Putamen (tissue), 1 donor: ENCODE measurements at regions not wholly inside any gene's neighbourhood (a gene's known extent, or its start where the extent isn't known, plus 50 kb on each side); places are given as distances from the start of the nearest gene placed in this dataset.
A peak's percentile ranks its signal among the peaks of the same experiment; 100 is the strongest.

Source experiments
- DNase-seq: peaks from one replicate; pipeline ENCODE4 v3.0.0-alpha.2; 2016; ENCODE audit warnings: low spot score

DNA sequence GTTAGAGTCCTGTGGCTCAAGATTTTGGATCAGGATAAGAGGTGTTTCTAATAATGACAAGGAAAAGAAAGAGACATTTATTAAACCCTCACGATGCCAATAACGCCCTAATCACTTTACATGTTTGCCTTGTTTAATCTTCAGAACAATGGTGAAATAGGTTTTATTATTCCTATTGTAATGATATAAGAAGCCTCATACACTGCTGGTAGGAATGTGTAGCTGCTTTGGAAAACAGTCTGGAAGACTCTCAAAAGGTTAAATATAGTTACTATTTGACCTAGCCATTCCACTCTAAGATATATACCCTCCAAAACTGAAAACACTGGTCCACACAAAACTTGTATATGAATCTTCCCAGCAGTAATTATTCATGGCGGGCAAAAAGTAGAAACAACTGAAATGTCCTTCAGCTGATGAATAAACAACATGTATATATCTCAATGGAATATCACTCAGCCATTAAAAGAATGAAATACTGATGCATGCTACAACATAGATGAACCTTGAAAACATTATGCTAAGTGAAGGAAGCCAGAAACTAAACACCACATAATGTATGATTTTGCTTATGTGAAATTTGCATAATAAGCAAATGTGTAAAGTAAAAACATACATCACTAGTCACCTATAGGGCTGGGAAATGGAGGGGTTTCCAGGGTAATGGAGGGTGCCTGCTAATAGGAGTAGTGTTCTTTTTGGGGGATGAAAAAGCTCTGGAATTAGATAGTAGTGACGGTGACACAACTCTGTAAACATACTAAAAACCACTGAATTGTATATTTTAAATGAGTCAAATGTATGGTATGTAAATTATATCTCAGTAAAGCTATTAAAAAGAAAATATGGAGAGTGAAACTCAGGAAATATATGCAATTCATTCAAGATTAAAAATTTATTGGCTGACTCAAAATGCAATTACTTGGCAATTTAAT lies 76.9 kb upstream of the ANK3 start:
- no peak for DNase-seq

DNA sequence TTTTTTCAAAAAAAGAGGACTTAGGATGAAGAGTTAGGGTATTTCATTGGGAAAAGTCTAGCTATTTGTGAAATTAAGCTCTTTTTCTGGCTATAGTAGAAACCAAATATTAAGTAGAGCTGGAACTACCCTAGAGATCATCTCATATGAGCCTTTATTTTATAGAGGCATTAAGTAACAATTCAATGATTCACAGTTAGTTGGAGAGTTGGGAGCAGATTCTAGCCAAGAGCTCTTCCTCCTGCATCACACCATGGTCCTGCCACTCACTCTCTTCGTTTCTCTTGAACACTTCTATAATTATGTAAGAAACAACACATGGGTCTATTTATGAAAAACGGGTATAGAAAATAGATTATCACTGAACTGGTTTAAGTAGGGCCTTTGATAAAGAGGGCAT lies 76.1 kb upstream of the ANK3 start:
- DNase-seq, result no peak

GRCh38 chr10:60464659-60465058 lies 75.0 kb upstream of the ANK3 start:
- DNase-seq, result no peak

DNA sequence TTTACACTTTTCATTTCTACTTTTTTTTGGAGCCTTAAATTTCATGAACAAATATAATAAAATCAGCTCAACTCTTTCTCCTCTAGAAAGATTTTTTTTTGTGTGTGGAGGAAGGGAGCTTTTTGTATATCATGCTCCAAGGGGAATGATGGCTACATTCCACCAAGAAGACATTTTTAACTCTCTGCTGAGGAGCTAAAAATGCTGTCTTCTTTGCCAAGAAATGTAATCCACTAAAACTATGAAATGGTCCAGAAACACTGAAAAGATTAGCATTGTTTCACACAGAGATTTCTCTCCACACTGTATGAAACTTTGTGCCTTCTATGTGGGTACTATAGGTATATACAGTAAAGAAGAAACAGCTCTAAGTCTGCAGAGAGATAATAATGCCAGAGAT lies 74.1 kb upstream of the ANK3 start:
- DNase-seq, result no peak

DNA sequence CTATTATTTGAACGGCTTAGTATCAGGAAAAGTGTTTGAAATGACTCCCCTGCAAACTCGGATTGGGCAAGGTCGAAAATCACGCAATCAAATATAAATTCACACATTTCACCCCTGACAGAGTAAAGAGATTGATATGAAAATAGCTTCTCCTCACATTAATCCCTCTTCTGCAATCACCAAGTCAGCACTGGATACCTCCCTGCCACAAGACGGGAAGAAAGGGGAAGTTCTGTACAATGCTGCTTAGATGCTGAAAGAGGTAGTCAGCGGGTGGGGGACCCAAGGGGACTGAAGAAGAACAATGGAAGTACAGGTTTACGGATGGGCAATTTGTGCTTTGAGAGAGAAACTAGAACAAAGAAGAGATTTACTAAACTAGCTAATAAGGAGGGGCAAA lies 72.0 kb upstream of the ANK3 start:
- no peak for DNase-seq

DNA sequence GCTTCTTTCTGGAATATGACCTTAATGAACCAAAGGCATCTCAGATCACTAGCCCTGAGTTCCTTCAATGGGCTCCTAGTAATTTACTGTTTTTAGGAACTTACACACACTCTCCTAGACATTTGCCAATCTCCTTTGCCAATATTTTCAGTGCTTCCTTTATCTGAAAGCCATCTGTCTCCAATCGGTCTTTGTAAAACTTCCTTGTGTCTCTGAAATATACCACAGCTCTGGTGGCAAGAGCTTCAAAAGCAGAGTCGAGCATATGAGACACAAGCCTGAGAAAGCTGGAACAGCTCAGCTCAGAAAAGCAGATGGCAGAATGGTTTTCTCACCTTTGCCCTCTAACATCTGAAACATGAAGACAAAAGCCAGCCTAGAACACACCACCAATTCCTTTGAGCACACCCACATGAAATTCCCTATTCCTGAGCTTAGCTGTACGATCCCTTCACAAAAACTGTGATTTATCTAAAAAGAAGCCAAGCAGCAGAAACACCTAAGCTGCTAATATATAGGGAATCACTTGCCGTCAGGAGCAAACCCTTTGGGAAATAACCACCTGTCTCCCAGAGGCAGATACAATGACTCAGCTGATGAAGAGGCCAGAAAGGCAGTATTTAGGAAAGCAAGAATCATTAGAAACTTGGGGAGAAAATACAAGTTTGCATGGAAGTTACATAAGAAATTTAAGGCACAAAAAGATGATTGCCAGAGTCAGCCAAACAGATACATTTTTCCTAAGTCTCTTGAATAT lies 70.2 kb upstream of the ANK3 start:
- no peak for DNase-seq

DNA sequence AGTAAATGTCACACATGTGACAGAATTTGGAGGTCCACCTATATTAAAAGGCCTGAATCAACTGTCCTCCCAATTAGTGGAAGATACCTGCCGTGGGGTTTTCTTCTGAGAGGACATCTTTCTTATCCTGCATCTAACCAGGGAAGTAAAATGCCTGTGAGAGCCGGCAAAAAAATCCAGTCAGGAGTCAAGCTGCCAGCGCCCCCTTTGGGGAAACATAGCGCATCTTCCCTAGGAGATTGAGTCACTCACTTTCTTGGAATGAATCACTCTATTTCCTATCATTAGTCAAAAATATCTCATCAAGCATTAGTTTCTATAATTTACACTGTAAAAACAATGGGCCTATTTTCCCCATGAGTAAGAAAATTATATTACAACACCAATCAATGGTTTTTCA lies 66.4 kb upstream of the ANK3 start:
- no peak for DNase-seq

GRCh38 chr10:60454336-60454735 lies 64.7 kb upstream of the ANK3 start:
- no peak for DNase-seq

- no peak for DNase-seq
These were observed 63.4 kb upstream of the ANK3 start for GRCh38 chr10:60453036-60453435.

DNA sequence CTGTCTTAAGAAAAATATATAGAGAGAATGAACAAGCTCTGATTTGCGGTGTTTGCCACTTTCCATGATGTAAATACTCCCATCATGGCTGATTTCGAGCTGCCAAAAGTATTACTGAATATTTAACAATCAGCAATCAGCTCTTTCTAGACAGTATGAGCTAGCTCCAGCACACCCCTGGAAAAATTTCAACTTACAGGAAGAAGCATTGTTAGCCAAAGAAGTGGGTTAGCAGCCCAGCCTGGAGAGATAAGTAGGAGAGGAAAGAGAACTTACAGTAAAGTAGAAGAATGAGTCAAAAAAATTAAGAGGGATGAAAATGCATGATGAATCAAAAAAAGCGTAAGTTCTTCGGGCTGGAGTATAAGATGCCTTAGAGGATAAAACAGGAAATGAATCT lies 60.6 kb upstream of the ANK3 start:
- no peak for DNase-seq

GRCh38 chr10:60448246-60448645 lies 58.6 kb upstream of the ANK3 start:
- DNase-seq, result no peak

GRCh38 chr10:60446851-60447250 lies 57.2 kb upstream of the ANK3 start:
- DNase-seq, result no peak

DNA sequence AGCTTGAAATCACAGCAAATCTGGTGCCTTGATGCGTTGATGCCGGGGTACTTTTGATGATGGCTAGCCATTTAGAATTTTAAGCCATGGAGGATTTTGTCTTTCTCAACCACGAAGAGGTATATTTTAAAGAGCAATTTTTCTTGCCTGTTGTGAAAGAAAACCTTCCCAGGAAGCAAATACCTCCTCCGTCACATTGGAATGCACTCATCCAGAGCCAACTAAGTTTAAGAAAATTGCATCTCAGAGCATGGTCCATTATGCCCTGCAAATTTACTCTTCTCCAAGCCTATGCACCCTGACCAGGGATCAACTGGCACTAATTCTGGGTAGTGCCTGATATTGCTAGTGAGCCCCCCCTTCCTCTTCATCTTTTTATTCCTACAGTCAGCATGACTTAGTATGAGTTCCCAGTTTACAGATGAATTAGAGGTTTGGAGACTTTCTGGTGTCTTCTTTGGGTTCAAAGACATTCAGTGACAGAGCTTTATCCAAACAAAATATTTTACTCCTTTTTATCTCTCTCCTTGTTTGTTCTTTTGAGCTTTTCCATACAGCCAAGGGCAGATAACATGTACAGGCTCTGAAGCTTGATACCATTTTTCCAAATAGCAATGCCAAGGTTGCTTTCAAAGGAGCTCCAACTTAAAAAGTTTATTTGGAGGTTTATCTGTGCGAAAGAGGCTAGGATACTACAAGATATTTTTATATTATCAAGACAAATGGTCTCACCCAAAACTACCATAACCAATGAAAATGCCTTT lies 56.6 kb upstream of the ANK3 start:
- DNase-seq, result no peak

DNA sequence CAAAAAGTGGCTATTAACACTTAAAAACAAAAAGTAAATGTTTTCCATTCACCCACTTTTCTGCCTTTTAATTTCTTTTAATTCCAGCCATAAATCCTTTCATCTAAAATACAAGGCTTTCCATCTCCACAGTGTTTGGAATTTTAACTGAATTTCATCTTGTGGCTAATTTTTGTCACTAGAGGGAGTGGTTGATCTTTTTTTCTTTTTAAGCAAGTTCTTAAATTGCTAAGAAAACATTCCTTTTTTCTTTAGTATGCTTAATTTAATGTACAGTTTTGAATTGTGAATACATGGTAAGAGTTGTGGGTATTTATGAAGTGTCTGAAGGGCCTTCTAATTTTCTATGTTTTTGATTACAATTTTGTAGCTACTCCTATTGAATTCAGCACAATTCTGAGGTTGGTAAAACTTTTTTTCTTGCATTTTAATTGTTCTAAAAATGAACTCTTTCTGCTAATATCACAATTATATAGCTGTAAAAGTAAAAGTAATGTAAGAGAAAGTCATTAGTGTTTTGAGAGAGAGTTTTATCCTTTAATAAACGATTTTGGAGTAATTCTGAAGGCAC lies 54.9 kb upstream of the ANK3 start:
- DNase-seq, result peak; percentile 56

DNA sequence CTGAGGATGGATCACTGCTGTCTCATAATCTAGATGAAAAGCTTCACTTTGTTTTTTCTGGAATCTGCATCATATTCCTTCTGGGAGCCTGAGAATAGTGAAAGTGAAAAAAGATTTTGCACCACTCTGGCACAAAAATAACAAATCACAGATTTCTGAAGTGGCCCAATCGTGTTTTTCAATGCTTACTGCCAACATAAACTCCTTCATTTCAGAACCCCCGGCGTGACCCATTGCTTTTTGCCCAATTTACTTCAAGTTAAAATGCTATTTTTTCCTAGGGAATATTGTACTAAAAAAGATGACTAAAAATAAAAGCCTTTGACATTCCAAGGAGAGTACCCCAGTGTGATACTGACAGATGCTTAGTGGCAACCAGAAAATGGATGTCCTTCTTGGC lies 53.7 kb upstream of the ANK3 start:
- DNase-seq, result no peak

DNA sequence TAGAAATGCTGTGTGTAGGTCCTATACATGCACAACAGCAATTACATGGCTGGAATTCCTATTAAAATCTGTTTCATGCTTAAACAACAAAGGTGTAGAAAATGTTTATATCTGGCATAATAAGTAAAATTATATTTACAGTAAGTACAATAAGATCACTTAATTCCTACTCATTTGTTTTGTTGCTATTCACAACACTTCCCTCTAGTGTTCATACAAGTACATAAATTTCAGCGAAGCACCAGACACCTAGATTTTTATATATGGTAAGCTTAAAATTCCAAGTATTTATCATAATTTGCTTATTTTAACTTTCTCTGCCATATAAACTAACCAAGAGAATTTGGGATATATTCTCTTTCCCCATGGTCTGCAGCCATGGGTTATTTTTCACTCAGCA lies 51.8 kb upstream of the ANK3 start:
- DNase-seq, result no peak

- DNase-seq, result no peak
These were observed 50.0 kb upstream of the ANK3 start for GRCh38 chr10:60439641-60440040.
